ENCODE measurements at regions not wholly inside any gene's neighbourhood (a gene's known extent, or its start where the extent isn't known, plus 50 kb on each side); places are given as distances from the start of the nearest gene placed in this dataset.

GRCh38 chrX:39402158-39402557, 600.9 kb downstream of the MID1IP1 start:
- no peak for TF ChIP-seq CTCF (IDR thresholded peaks at IDR 0.05; ENCODE audit: insufficient read depth, low read depth, low read length)
- CTCF ChIA-PET: no interaction called here
- POLR2A ChIA-PET: no interaction called here
- no peak overlapping the region for H3K4me3 ChIP-seq (ENCODE audit: low read depth, low read length)
- H3K36me3 ChIP-seq (ENCODE audit: control insufficient read depth, insufficient read depth, low read length): no peaks in the 10 kb centered on the region
- no peak for DNase-seq (ENCODE audit: low read depth)
- no peaks in the 10 kb centered on the region for H3K27me3 ChIP-seq (ENCODE audit: control insufficient read depth, insufficient read depth, low read length)

GRCh38 chrX:39406799-39407198, 605.5 kb downstream of the MID1IP1 start:
- no peaks in the 10 kb centered on the region for H3K27me3 ChIP-seq (ENCODE audit: control insufficient read depth, insufficient read depth, low read length)
- ChIA-PET POLR2A (no interaction called here), CTCF (no interaction called here)
- H3K4me3 ChIP-seq (ENCODE audit: low read depth, low read length): no peak overlapping the region
- DNase-seq (ENCODE audit: low read depth): no peak
- TF ChIP-seq CTCF (IDR thresholded peaks at IDR 0.05; ENCODE audit: insufficient read depth, low read depth, low read length): no peak
- no peaks in the 10 kb centered on the region for H3K36me3 ChIP-seq (ENCODE audit: control insufficient read depth, insufficient read depth, low read length)

DNA sequence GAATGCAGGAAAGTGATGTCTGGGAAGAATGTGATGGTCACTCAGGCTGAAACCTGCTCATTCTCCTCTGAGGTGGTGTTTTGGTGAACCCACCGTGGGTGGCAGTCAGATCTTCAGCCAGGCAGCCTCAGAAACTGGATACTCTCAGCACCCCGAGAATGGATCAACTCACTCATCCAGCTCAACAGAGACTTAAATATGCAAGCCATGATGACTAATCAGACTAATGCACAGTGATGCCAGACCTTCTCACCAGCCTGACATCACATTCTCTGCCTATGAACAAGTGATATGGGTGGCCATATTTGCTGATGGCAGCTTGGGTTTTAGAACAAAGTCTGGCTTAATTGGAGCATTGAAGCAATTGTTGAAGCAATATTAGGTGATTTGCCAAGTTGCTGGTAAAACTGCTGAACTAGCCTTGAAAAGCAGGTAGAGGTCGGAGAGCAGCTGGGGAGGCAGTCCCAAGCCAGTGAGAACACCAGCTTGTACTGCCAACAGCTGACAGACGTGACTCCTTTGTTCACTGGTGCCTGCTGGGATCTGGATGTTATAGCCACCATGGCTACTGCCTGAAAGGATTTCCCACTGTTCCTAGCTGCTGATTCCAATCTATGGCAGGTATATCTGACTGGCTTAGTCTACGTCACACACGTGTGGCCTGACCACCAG, 608.1 kb downstream of the MID1IP1 start:
- no peak for DNase-seq (ENCODE audit: low read depth)

GRCh38 chrX:39414290-39414854, 613.1 kb downstream of the MID1IP1 start:
- DNase-seq (ENCODE audit: low read depth): no peak
- ChIA-PET CTCF (no interaction called here), POLR2A (no interaction called here)
- no peak overlapping the region for H3K4me3 ChIP-seq (ENCODE audit: low read depth, low read length)
- no peaks in the 10 kb centered on the region for H3K27me3 ChIP-seq (ENCODE audit: control insufficient read depth, insufficient read depth, low read length)
- no peak for TF ChIP-seq CTCF (IDR thresholded peaks at IDR 0.05; ENCODE audit: insufficient read depth, low read depth, low read length)
- no peaks in the 10 kb centered on the region for H3K36me3 ChIP-seq (ENCODE audit: control insufficient read depth, insufficient read depth, low read length)

More for the DNA sequence above, 608.1 kb downstream of the MID1IP1 start:
- Histone ChIP-seq H3K36me3 (ENCODE audit: control insufficient read depth, insufficient read depth, low read length) (no peaks in the 10 kb centered on the region), H3K4me3 (ENCODE audit: low read depth, low read length) (no peak overlapping the region), H3K27me3 (ENCODE audit: control insufficient read depth, insufficient read depth, low read length) (no peaks in the 10 kb centered on the region)
- TF ChIP-seq CTCF (IDR thresholded peaks at IDR 0.05; ENCODE audit: insufficient read depth, low read depth, low read length): no peak
- POLR2A ChIA-PET: no interaction called here
- CTCF ChIA-PET: no interaction called here

- POLR2A ChIA-PET: no interaction called here
These were observed 615.4 kb downstream of the MID1IP1 start for GRCh38 chrX:39416547-39417260.

More at GRCh38 chrX:39416547-39417260, 615.4 kb downstream of the MID1IP1 start:
- DNase-seq (ENCODE audit: low read depth): no peak
- CTCF ChIA-PET: no interaction called here
- no peak for TF ChIP-seq CTCF (IDR thresholded peaks at IDR 0.05; ENCODE audit: insufficient read depth, low read depth, low read length)
- H3K27me3 ChIP-seq (ENCODE audit: control insufficient read depth, insufficient read depth, low read length): no peaks in the 10 kb centered on the region
- H3K4me3 ChIP-seq (ENCODE audit: low read depth, low read length): no peak overlapping the region
- H3K36me3 ChIP-seq (ENCODE audit: control insufficient read depth, insufficient read depth, low read length): no peaks in the 10 kb centered on the region

All from BJ (cell line).